ENCODE measurements at regions not wholly inside any gene's neighbourhood (a gene's known extent, or its start where the extent isn't known, plus 50 kb on each side); places are given as distances from the start of the nearest gene placed in this dataset.

DNA sequence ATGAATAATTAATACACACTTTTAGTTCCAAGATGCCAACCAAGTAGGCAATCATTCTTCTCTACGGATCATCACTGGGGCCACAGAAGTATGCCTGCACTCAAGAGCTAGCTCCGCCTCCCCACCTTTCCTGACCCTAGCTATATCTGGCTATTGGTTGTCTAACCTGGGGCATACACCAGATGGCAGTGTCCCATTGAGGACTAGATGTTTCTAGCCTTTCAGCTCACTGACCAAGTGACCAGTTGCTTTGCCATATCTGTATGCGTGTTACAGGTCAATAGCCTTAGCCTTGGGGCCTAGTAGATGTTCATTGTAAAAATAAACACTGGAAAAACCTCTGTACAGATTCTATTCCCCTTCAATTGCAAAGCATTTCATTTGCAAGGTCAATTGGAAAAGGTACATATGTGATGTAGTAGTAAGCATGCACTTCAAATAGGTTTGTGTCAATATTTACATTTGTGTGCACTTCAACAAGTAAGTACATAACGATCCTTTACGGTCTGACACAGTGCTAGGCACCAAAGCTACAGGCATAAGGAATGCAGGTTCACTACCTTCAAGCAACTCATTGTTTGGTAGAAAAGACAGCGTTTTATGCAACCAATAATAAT, 521.7 kb downstream of the PPARGC1A start:
- H3K27ac ChIP-seq = no peak overlapping the region
- H3K4me1 ChIP-seq = no peaks in the 10 kb centered on the region
- intact Hi-C loops (cut with DNase I; ENCODE audit: low total_unique reads) (no loop called here), in situ Hi-C loops (cut with MboI; ENCODE audit: low pct_ligation_motif_present in 1 of 4, low pct_unique_long_range_greater_than_20kb in 1 of 4, low sequenced_read_pairs in 3 of 4) (loop anchor here in 1 of 4 donors (25.0 kb wide), 1 partner anchor 1044 kb away; no protein-coding TSS in a partner anchor)
- TF ChIP-seq, protein P1, sequence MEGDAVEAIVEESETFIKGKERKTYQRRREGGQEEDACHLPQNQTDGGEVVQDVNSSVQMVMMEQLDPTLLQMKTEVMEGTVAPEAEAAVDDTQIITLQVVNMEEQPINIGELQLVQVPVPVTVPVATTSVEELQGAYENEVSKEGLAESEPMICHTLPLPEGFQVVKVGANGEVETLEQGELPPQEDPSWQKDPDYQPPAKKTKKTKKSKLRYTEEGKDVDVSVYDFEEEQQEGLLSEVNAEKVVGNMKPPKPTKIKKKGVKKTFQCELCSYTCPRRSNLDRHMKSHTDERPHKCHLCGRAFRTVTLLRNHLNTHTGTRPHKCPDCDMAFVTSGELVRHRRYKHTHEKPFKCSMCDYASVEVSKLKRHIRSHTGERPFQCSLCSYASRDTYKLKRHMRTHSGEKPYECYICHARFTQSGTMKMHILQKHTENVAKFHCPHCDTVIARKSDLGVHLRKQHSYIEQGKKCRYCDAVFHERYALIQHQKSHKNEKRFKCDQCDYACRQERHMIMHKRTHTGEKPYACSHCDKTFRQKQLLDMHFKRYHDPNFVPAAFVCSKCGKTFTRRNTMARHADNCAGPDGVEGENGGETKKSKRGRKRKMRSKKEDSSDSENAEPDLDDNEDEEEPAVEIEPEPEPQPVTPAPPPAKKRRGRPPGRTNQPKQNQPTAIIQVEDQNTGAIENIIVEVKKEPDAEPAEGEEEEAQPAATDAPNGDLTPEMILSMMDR (IDR thresholded peaks at IDR 0.05) = peak; percentile 11 to 56 (median 26)
- TF ChIP-seq POLR2A (IDR thresholded peaks at IDR 0.05) (no peak), POLR2AphosphoS5 (IDR thresholded peaks at IDR 0.05) (no peak)
- no peaks in the 10 kb centered on the region for H3K36me3 ChIP-seq
- whole genome bisulfite sequencing, 2 donors (ENCODE audit: low coverage in 1 of 2) = 64 to 70% methylated on average over 5 to 6 of the region's 6 CpGs
- no peaks in the 10 kb centered on the region for H3K27me3 ChIP-seq
- DNase-seq = peak; percentile 44
- H3K4me3 ChIP-seq = no peak overlapping the region
- H3K9me3 ChIP-seq = no peaks in the 10 kb centered on the region

DNA sequence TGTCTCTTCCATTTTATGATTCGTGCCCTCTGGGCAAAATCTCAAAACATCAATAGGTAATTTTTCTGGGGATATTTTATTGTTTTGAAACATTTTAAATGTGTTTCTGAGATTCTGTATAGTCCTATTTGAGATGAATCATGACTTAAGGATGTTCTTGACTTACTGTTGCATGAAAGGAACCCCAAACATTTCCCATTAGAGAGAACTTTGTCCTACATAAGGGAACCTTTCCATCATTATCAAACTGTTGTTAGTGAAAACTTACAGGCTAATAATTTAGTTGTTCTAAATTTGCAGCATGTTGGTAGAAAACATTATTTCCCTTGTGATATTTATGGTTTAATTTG, 523.3 kb downstream of the PPARGC1A start:
- TF ChIP-seq POLR2A (IDR thresholded peaks at IDR 0.05) = no peak
- TF ChIP-seq EP300 (IDR thresholded peaks at IDR 0.05; ENCODE audit: low read depth) = no peak
- TF ChIP-seq POLR2AphosphoS5 (IDR thresholded peaks at IDR 0.05) = no peak
- TF ChIP-seq, protein P1 (IDR thresholded peaks at IDR 0.05) = no peak
- Histone ChIP-seq H3K27me3 (no peaks in the 10 kb centered on the region), H3K27ac (no peak overlapping the region), H3K4me3 (no peak overlapping the region), H3K4me1 (no peaks in the 10 kb centered on the region), H3K36me3 (no peaks in the 10 kb centered on the region), H3K9me3 (no peaks in the 10 kb centered on the region)
- 78 to 85% methylated on average over 1 of the region's 1 CpG for WGBS, 2 donors (ENCODE audit: low coverage in 1 of 2)
- in situ Hi-C loops (cut with MboI; ENCODE audit: low pct_ligation_motif_present in 1 of 4, low pct_unique_long_range_greater_than_20kb in 1 of 4, low sequenced_read_pairs in 3 of 4) (loop anchor here in 1 of 4 donors (25.0 kb wide), 1 partner anchor 1046 kb away; no protein-coding TSS in a partner anchor), intact Hi-C loops (cut with DNase I; ENCODE audit: low total_unique reads) (no loop called here)
- DNase-seq = no peak

DNA sequence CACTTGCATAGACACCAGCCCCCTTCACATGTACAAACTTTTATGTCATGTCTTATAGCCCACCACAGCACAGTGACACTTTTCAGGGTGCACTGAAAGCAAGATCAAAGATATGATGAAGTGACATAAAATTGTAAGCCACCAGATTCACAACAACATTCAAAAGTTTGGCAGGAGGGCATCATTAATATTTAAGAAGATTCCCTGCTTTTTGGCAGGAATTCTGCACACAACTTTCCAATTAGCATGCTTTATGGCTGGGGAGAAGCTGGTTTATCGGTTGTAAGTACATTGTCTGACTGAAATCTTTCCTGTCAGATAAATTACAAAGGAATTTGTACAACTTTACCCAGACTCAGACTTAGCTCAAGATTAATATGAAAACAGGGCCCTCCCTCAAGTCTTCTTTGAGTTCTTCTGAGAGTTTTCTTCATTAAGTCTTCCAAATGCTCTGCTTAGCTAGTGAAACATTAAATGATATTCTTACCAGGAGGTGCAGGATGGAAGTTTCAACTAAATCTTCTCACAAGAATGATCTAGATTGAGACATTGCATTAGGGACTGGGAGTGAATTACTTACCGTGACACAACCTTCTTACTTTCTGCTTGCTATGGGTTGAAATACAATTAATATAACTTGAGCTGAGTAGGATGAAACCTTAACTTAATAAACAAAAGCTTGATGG, 523.8 kb downstream of the PPARGC1A start:
- H3K4me3 ChIP-seq = no peak overlapping the region
- WGBS, 2 donors (ENCODE audit: low coverage in 1 of 2) = 85 to 86% methylated on average over 2 of the region's 2 CpGs
- H3K27ac ChIP-seq = no peak overlapping the region
- no peaks in the 10 kb centered on the region for H3K27me3 ChIP-seq
- DNase-seq = no peak
- no peaks in the 10 kb centered on the region for H3K4me1 ChIP-seq
- H3K9me3 ChIP-seq = no peaks in the 10 kb centered on the region
- no peaks in the 10 kb centered on the region for H3K36me3 ChIP-seq
- intact Hi-C loops (cut with DNase I; ENCODE audit: low total_unique reads) = no loop called here
- no peak for TF ChIP-seq POLR2A (IDR thresholded peaks at IDR 0.05)
- TF ChIP-seq, protein P1 (IDR thresholded peaks at IDR 0.05) = no peak
- no peak for TF ChIP-seq EP300 (IDR thresholded peaks at IDR 0.05; ENCODE audit: low read depth)
- in situ Hi-C loops (cut with MboI; ENCODE audit: low pct_ligation_motif_present in 1 of 4, low pct_unique_long_range_greater_than_20kb in 1 of 4, low sequenced_read_pairs in 3 of 4) = loop anchor here in 1 of 4 donors (25.0 kb wide), 1 partner anchor 1046 kb away; no protein-coding TSS in a partner anchor

DNA sequence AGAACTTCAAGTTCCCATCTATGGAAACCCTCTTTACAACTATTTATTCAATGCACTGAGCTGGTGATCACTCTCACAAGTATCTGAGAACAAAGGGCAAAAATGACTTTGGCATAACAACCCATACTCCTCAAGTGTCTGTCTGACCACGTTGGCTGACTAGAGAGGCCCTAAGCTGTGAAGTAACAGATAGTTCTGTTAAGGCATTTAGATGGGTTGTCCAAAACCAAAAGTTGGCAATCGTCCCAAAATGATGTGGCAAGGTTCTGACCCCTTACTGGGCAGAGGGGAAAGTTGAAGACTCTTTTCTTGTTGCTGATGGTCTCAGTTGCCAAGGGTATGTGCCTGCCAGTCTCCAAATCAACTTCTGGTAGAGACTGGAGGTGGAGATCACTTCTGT, 524.8 kb downstream of the PPARGC1A start:
- no peak for DNase-seq
- H3K27ac ChIP-seq = no peak overlapping the region
- H3K9me3 ChIP-seq = no peaks in the 10 kb centered on the region
- no peaks in the 10 kb centered on the region for H3K4me1 ChIP-seq
- H3K36me3 ChIP-seq = no peaks in the 10 kb centered on the region
- H3K27me3 ChIP-seq = no peaks in the 10 kb centered on the region
- intact Hi-C loops (cut with DNase I; ENCODE audit: low total_unique reads) = no loop called here
- TF ChIP-seq EP300 (IDR thresholded peaks at IDR 0.05; ENCODE audit: low read depth) = no peak
- TF ChIP-seq POLR2AphosphoS5 (IDR thresholded peaks at IDR 0.05) = no peak
- TF ChIP-seq, protein P1 (IDR thresholded peaks at IDR 0.05) = no peak
- TF ChIP-seq POLR2A (IDR thresholded peaks at IDR 0.05) = no peak
- 39 to 41% methylated on average over 2 of the region's 2 CpGs for WGBS, 2 donors (ENCODE audit: low coverage in 1 of 2)
- no peak overlapping the region for H3K4me3 ChIP-seq
- in situ Hi-C loops (cut with MboI; ENCODE audit: low pct_ligation_motif_present in 1 of 4, low pct_unique_long_range_greater_than_20kb in 1 of 4, low sequenced_read_pairs in 3 of 4) = loop anchor here in 1 of 4 donors (25.0 kb wide), 1 partner anchor 1047 kb away; no protein-coding TSS in a partner anchor

Data from transverse colon (tissue), 4 donors.